Activated CD8-positive, alpha-beta memory T cell treated with anti-CD3 and anti-CD28 coated beads, Interleukin-2, amount 50 U/mL, for 1 hour (primary cell): ENCODE measurements at regions not wholly inside any gene's neighbourhood (a gene's known extent, or its start where the extent isn't known, plus 50 kb on each side); places are given as distances from the start of the nearest gene placed in this dataset.

Experiments used
- DNase-seq: peaks from one replicate; pipeline ENCODE4 v3.0.0-alpha.2; 2020; ENCODE audit errors: extremely low read depth

DNA sequence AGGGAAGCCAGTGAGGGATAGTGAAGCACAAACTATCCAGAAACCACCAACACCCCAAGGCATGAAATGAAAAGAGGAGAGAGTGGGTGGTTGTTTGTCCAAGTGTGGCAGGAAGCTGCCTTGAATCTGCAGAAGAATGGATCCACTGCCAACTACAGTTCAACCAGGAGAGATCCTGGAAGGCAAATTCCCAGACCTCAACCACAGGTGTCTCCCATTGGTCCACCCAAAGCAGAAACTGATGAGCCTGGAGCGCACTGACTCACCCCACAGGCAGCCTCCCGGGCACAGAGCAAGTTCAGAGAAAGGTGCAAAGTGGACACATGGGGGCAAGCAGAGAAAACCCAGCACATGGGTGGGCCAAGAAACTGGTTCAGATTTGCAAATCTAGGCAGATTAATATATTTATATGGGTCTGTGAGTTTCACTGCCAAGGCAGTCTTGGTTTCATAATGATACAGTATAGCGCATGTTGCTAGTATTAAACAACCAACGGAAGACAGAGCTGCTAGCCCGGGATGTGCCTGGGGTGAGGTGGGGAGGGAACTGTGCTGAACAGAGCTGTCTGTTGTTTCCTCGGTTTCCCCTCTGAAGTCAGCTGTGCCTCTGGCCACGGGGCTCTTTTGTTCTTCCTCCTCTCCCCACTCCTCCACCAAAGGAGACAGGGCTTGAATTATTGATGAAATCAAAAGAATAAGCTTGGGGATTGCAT, 416.2 kb upstream of the CCDC196 start:
- no peak for DNase-seq

DNA sequence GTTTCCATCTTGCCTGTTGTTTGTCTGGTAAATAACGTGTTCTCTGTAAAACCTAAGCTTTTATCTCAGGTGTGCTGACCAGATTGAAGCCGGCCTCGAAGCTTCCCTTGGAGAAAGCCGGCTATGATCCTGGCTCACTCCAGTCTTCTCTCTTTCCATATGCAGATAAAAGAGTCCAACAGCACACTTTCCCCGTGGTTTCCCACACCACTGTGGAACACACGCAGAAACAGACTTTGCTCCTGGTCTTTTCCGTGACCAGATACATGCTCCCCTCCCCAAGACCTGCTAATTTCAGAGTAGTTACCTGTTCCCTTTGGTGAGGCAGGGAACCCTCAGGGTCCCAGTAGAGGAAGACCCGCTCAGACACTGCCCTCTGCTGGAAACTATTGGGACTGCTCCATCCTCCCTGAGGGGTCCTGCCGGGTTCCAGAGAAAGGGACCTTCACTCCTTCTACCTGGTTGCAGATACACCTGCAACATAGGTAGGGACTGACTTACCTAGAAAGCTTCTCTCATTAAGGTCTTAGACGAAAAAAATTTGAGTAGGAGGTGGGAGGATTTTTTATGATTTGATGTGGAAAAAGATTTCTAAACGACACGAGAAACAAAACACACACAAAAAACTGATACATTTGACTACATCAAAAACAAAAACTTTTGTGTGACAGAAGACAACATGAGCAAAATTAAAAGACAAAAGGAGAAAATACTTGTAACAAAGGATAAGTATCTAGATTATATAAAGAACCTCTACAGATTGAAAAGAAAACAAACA, 415.4 kb upstream of the CCDC196 start:
- DNase-seq: peak; percentile 12

DNA sequence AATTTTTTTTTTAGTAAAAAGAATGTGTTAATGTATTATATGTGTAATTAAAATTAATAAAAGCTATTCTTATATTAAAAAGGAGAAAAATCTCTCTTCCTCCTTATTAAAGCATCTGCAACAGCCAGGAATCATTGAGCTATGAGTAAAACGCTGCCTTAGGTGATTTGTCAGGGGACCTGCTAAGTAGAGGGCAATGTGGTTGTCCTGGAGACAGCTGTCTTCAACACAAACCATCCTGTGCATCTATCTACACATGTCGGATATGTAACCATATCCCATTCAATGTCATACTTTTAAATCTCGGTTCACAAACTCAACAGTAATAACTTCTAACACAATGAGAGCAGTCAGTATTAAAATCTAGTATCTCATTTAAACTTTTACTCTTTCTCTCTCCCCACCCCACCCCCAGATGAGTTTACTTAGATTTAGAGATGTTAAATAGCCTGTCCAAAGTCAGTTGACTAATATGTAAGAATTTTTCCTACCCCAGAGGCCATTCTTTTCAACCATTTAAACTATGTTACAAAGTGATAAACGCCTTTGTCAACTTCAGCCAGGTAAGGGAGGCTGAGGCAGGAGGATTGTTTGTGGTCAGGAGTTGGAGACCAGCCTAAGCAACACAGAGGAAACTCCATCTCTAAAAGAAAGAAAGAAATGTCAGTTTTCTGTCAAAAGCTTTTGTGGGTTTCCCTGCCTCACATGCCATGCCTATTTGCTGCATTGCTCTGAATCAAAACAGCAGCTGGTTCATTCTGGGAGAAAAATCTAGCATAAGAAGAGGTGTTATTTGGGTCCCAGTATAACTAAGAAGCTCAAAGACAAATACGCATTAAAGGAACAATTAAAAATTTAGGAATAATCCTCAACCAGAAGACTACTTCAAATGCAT, 413.7 kb upstream of the CCDC196 start:
- DNase-seq: no peak

DNA sequence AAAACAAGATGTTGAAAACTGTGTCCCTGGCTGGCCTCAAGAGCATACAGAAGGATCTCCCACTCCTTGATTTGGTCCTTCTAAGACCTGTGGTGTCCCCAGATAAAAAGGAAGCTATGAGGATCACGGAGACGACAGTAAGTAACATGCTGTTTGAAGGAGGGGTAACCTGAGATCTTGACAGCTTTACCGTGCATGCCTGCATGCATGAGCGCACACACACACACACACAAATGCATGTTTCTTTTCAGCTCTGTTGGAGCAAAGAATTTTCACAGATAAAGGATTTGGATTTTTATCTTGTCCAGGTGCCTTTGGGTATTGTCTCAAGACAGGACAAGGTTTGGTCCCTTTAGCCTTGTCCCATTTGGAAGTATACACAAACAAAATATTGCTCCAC, 411.6 kb upstream of the CCDC196 start:
- DNase-seq: no peak

DNA sequence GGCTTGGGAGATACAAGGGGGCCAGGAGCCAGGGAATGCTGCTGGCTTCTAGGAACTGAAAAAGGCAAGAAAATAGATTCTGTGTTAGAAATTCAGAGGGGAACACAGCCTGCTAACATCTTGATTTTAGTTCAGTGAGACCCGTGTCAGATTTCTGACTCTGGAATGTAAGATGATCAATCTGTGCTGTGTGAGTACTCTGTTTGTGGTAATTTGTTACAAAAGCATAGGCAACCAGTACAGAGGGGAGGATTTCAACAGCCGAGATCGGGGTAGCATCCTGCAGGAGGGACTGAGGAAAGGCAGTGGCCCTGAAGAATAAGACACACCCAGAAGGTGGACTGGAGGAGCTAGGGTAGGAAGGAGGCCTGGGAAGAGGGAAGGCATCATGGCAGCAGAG, 410.0 kb upstream of the CCDC196 start:
- DNase-seq: no peak

DNA sequence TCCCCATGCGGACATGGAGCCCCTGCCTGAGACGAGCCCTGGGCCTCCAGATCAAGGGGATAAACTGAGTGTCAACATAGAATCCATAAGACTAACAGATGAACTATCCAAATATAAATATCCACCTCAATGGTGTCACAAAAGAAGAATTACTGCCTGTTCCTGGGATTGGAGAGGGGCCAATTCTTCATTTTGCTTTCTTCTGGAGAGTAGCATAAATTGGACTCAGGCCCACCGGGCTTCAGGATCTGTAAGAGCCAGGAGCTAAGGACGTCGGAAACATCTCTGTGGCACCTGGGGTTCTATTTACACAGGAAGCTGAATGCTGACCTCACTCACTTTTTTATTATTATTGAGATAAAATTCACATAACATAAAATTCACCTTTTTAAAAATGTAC, 408.2 kb upstream of the CCDC196 start:
- no peak for DNase-seq

DNA sequence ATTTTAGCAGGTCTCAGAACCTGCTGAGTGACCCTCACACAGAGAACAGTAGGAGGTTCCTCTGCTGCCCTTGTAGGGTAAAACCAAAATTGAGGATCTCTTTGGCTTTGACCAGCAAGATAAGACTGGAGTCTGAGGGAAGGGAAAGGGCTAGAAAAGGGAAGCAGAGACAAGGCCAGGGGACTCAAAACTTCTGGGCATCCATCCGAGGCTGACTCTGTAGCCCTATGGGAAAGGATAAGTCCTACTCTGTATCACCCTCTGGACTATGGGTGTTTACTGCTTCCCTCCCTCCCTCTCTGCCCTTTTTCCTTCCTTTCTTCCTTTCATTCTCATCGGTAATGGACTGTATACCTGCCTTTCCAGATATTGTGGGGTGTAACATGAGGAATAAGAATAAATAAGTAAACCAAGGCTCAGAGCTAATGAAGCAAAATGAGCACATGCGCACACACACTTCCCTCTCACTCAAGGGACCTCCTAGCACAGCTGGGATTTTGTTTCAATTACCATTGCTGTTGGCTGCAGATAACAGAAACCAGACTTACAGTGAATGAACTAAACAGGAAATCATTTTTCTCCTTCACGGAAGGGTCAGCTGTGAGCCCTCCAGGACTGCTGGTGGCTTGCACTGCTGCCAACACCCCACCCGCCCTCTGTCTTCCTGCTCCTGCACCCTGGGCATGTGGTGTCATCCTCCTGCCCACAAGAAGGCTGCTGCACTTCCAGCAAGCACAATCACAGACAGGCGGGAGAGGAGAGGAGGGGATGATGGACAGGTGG, 404.4 kb upstream of the CCDC196 start:
- DNase-seq: no peak

DNA sequence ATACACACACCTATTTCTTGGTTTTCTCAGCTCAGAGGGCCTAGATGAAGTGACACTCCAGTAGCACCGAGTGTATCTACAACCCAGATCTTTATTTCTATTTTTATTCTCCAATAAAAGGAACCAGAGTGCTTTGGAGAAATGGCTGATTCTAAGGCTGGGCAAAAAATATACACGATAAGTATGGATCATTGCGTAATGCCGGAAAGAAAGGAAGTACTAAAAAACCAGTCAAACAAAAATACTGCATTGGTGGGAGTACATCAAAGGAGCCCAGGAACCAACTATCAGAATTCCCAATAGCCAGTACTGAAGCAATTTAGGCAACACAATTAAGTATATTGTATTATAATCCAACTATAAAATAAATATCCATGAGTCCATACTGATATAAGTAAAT, 400.9 kb upstream of the CCDC196 start:
- DNase-seq: no peak

DNA sequence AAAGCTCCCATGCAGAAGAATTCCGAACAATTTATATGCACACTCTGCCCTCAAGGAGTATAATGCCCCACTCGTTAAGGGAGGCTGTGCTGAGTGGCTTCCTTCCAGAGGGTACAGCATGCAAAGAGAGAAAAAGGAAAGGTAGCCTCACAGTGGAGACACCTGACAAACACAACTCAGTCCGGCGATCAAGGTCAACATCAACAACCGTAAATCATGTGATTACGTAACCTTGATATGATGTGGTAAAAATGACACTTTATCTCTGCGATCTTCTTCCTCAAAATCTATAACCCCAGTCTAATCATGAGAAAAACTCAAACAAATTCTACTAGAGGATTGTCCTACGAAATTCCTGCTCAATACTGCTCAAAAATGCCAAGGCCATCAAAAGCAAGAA, 400.5 kb upstream of the CCDC196 start:
- no peak for DNase-seq

DNA sequence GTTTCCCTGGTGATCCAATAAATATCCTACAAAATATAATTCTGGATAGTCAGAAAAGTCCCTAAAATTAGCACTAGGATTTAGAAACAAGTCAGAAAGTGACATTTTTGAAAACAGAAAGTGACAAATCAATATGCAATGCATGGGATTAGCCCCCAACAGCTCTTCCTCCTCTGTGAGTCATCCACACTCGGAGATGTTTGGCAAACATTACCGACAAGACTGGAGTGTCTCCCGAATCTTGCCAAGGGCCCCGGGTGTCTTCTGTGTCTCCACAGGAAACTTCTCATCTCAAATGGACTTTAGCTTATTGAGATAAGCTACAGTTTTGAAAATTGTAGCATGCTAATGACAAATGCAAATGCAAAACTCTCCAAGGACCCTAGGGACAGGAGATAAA, 398.9 kb upstream of the CCDC196 start:
- no peak for DNase-seq

DNA sequence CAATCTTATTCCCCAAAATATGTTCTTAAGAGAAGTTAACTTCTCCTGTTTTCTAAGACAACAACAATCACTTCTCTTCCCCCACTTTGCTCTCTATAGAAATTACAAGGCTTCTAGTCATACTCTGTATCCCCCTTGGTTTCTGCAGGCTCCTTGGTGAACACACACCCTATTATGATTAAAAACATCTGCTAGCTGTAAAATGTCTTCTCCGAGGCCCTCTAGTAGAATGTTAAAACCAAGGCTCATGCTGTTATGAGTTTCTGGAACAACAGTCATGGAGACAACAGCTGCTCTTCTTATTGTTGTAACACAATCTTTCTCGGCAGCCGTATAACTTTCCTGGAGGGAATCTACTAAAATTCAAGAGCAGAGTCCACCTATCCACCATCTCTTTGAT, 397.5 kb upstream of the CCDC196 start:
- DNase-seq: no peak

DNA sequence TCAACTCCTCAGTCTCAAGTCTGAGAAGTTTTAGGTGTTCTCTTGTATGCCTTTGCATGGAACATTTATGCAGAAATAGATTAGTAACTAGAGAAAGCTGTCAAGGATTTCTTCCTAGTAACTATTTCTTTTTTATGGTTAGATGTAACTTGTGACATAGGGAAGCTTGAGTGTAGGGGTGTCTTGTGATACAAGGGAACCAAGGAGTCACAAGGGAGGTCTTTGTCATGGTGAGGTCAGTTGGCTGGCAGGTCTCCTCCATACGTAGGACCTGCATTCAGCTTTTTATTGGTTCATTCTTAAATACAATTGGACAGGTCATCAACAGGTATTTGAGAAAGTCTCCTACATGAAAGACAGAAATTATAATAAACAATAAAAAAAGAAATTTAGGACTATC, 394.0 kb upstream of the CCDC196 start:
- DNase-seq: no peak

DNA sequence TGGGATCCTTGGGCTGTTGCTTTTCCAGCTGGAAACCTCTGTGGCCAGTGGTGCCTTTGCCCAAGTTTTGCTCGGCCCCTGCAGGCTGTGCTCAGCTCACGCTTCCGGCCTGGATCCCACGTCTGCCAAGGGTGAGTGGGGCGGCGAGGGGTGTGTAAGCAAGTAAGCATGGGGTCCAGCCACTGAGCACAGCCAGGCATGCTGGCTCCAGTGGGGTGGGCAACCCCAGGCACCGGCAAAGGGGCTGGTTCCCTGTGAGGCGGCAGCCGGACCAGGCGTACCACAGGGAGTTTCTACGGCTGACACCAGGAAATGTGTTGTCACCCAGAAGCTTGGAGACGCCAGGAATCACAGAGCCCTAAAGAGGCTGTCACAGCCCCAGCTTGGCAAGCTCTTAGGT, 393.4 kb upstream of the CCDC196 start:
- DNase-seq: no peak

DNA sequence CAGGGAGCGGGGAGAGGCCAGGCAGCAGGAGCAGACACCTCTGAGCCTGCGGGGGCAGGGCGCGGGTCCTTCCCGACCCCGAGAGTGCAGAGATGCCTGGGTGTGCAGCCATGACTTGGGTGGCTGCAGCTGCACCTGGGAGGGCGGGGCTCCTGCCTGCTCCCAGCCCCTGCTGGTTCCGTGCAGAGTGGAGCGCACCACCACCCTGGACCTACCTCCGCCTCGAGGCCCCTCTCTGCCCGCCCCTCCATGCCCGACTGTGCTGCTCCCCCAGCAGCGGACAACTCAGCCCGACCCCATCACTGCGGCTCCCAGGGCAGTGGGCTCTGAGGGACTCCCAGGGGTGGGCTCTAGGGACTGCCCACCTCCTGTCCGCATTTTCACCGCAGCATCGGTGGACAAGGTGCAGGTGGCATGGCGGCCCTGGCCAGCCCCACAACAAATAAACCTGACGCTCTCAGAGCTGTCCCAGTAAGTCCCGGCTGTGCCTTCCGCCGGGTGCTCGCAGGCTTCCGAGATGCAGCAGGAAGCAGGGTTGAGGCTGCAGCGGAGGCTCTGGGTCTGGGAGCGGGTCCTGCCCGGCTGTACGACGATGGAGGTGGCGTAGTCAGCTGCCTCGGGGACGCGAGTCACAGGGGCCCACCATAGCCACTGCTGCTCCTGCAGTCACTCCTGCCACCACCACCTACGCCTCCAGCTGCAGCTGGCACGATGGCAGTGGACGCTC, 392.0 kb upstream of the CCDC196 start:
- DNase-seq: no peak

DNA sequence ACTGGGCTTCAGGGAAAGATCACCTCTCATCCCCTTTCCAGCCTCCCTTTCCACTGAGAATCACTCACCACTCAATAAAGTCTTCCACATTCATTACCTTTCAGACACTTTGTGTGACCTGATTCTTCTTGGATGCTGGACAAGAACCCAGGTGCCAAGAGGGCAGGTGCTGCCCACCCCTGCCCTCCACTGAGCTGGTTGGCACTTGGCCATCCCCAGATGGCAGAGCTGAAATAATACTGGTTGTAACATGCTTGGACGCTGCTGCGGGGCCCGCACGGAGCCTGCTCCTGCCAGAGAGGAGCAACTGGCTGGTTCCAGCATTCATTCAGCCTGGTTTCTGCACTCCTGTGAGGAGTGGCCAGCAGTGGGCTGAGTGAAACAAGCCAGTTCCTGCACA, 386.7 kb upstream of the CCDC196 start:
- no peak for DNase-seq

DNA sequence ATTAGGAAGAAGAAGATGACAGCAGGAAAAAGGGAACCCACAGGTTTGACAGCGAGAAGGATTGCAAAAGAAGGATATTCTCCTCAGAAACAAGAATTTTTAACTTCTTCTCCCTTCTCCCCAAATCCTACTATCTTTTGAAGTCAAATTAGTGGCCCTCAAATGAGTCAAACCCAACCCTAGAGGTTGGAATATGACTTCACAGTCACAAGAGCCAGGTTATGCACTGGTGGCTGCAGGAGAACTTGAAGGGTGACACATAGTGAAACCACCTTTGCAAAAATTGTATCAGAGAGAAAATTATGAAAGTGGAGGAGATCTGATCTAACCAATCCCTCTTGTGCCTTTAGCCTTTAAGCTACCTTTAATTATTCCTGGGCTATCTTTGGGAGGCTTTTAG, 386.2 kb upstream of the CCDC196 start:
- DNase-seq: no peak

DNA sequence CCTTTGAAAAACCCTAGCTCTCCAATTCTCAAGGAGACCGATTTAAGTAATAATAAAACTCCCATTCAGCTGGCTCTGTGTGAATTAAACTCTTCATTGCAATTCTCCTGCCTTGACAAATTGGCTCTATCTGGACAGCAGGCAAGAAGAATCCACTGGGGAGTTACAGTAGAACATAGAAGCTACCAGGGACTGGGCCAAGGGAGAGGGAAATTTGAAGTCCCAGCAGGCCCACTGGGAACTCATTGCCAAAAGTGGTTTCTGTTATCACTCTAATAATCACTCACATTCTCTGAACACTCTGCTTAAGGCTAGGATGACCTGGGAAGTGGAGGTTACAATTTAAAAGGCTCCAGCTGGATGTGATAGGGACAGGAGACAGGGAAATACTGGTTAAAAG, 384.5 kb upstream of the CCDC196 start:
- DNase-seq: no peak

DNA sequence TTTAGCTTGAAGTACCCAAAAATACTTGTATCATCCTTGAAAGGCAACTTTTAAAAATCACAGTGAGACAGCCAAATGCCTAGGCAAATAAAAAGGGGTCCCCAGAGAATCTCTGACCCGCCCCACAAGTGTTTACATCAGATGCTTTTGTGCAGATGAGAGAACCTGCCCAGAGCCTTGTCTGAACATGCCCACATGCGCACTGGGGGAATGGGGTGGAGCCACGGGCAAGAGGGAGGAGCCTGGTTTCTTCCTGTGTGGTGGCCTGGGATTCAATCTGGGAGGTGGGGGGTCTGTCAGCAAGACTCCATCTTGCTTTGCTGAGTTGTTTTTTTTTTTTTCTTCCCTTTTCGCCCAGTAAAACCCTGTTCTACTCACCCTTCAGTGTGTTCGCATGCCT, 381.7 kb upstream of the CCDC196 start:
- no peak for DNase-seq

DNA sequence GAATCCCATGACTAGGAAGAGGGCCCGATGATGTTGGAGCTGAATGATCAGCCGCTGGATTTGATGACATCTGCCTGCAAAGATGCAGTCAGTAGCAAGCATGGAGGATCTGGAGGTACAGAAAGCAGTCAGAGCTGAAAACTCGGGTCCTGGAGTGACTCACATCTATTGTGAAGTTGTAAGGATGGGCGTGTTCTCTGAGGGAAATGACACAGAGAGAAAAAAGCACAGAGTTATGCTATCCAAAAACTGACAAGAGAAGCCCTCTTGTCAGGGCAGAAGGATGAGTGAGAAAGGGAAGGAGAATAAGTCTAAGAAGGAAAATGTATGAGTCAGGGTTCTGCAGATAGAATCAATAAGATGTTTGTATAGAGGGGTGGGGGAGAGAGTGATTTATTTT, 380.4 kb upstream of the CCDC196 start:
- no peak for DNase-seq

DNA sequence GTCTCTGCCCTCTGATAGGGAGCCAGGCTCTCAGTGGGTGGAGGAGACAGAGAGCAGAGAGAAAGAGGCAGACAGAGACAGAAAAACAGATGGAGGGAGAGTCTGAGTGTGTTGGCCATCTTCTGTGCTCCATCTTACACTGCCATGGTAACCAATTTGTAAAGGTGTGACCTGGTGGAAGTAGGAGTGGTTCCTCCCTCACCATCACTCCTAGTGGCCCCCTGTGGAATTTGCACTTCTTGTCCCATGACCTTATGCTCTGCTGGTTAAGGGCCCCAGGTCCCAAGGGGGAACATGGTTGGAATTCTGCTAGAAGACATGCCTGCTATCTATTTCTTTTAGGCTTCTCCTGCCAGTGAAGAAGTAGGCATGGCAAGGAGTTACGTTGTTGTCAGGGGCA, 376.7 kb upstream of the CCDC196 start:
- DNase-seq: no peak

DNA sequence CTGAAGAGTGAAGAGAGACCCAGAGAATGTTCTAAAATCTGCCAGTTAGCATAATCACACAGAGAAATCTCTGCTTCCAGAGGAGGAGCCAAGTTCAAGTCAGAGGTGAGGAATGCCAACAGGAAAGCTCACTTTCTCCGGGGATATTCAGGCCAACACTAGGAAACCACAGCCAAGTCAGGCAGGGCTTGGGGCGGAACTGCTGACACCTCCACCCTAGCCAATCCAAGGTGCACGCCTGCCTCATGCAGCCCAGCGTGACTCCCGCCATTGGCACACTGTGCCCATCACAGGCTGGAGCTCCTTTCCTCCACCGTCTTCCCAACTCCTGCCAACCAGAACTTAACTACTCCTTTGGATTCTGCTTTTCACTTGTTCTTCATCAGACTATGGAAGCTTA, 374.3 kb upstream of the CCDC196 start:
- no peak for DNase-seq
